ENCODE measurements at regions not wholly inside any gene's neighbourhood (a gene's known extent, or its start where the extent isn't known, plus 50 kb on each side); places are given as distances from the start of the nearest gene placed in this dataset.

DNA sequence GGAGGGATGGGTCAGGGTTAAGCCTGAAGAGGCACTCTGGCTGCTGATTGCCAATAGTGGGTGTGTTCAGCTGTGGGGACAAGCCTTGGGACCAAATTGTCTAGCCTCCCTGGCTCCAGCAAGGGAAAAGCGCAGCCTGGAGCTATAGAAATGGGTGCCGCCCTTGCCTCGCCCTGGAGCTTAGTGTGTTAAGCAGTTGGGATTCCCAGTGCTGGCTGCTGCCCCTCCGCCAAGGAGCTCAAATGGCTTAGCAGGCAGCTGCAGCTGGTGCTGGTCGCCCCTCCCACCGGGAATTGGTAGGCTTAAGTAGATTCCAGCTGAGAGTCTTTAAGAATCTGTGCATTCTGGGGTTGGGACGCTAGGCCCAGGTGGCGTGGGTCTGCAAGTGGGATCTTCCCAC is 662.9 kb upstream of the TBL1XR1 start:
- no peak for TF ChIP-seq CTCF (conservative IDR thresholded peaks at IDR 0.05 in 1 of 2, IDR thresholded peaks at IDR 0.05 in 1 of 2; ENCODE audit: extremely low read depth in 1 of 2, insufficient read depth in 1 of 2, low read depth in 1 of 2, low read length in 2 of 2)
- no peak for TF ChIP-seq EZH2 (IDR thresholded peaks at IDR 0.05; ENCODE audit: borderline replicate concordance, low read length)

All from mammary epithelial cell (primary cell).